Stomach smooth muscle (tissue), 2 donors: ENCODE measurements at regions not wholly inside any gene's neighbourhood (a gene's known extent, or its start where the extent isn't known, plus 50 kb on each side); places are given as distances from the start of the nearest gene placed in this dataset.

Source experiments
- H3K27ac ChIP-seq: one replicate; pipeline ENCODE4 v1.7.0; 2013; ENCODE audit warnings: mild to moderate bottlenecking, low read length, inconsistent platforms
- H3K27me3 ChIP-seq, 2 donors: one replicate each; pipeline ENCODE4 v1.7.0; 2013; ENCODE audit warnings: low read length in 2 of 2; ENCODE audit not compliant: insufficient read depth in 2 of 2, control insufficient read depth in 1 of 2
- H3K36me3 ChIP-seq, 2 donors: one replicate each; pipeline ENCODE4 v1.7.0; 2013; ENCODE audit warnings: low read length in 2 of 2; ENCODE audit not compliant: control insufficient read depth in 2 of 2, insufficient read depth in 2 of 2
- H3K4me1 ChIP-seq: one replicate; pipeline ENCODE4 v1.7.0; 2013; ENCODE audit warnings: low read length; ENCODE audit not compliant: control insufficient read depth, insufficient read depth
- H3K4me3 ChIP-seq, 2 donors: one replicate each; pipeline ENCODE4 v1.7.0; 2013; ENCODE audit warnings: low read length in 2 of 2
- H3K9ac ChIP-seq, 2 donors: one replicate each; pipeline ENCODE4 v1.7.0; 2013; ENCODE audit warnings: low read length in 2 of 2, mild to moderate bottlenecking in 1 of 2
- H3K9me3 ChIP-seq, 2 donors: one replicate each; pipeline ENCODE4 v1.7.0; 2013; ENCODE audit warnings: low read length in 2 of 2; ENCODE audit not compliant: control insufficient read depth in 2 of 2
- donor health status: healthy.
- donor health status: Pancreatic carcinoma.

GRCh38 chr2:16332681-16333557, 332.7 kb downstream of the CYRIA start:
- H3K9me3 ChIP-seq: no peaks in the 10 kb centered on the region
- no peaks in the 10 kb centered on the region for H3K4me1 ChIP-seq
- H3K36me3 ChIP-seq: no peaks in the 10 kb centered on the region
- peaks cover 0 to 5% of the 10 kb centered on the region in 2 donors for H3K27me3 ChIP-seq
- H3K27ac ChIP-seq: no peak overlapping the region
- no peak overlapping the region for H3K9ac ChIP-seq
- no peak overlapping the region for H3K4me3 ChIP-seq

- no peak overlapping the region for H3K4me3 ChIP-seq
- H3K9me3 ChIP-seq: no peaks in the 10 kb centered on the region
- no peak overlapping the region for H3K9ac ChIP-seq
- H3K4me1 ChIP-seq: no peaks in the 10 kb centered on the region
- peaks cover 0 to 4% of the 10 kb centered on the region in 2 donors for H3K27me3 ChIP-seq
- no peaks in the 10 kb centered on the region for H3K36me3 ChIP-seq
- H3K27ac ChIP-seq: no peak overlapping the region
These were observed 333.9 kb downstream of the CYRIA start for GRCh38 chr2:16331772-16332171.

GRCh38 chr2:16330982-16331381, 334.7 kb downstream of the CYRIA start:
- Histone ChIP-seq H3K4me1 (no peaks in the 10 kb centered on the region), H3K27ac (no peak overlapping the region), H3K9ac (no peak overlapping the region), H3K36me3 (no peaks in the 10 kb centered on the region), H3K27me3 (no peaks in the 10 kb centered on the region), H3K9me3 (no peaks in the 10 kb centered on the region), H3K4me3 (no peak overlapping the region)

GRCh38 chr2:16330571-16330970, 335.1 kb downstream of the CYRIA start:
- no peak overlapping the region for H3K9ac ChIP-seq
- no peaks in the 10 kb centered on the region for H3K36me3 ChIP-seq
- no peaks in the 10 kb centered on the region for H3K4me1 ChIP-seq
- no peaks in the 10 kb centered on the region for H3K27me3 ChIP-seq
- H3K4me3 ChIP-seq: no peak overlapping the region
- no peak overlapping the region for H3K27ac ChIP-seq
- H3K9me3 ChIP-seq: no peaks in the 10 kb centered on the region

GRCh38 chr2:16330012-16330411, 335.6 kb downstream of the CYRIA start:
- H3K4me1 ChIP-seq: no peaks in the 10 kb centered on the region
- H3K9me3 ChIP-seq: no peaks in the 10 kb centered on the region
- H3K4me3 ChIP-seq: no peak overlapping the region
- H3K36me3 ChIP-seq: no peaks in the 10 kb centered on the region
- no peaks in the 10 kb centered on the region for H3K27me3 ChIP-seq
- no peak overlapping the region for H3K27ac ChIP-seq
- no peak overlapping the region for H3K9ac ChIP-seq

- Histone ChIP-seq H3K27ac (no peak overlapping the region), H3K27me3 (no peaks in the 10 kb centered on the region), H3K36me3 (no peaks in the 10 kb centered on the region), H3K4me1 (no peaks in the 10 kb centered on the region), H3K9ac (no peak overlapping the region), H3K4me3 (no peak overlapping the region), H3K9me3 (no peaks in the 10 kb centered on the region)
These were observed 336.2 kb downstream of the CYRIA start for GRCh38 chr2:16329421-16329820.

GRCh38 chr2:16328521-16329190, 337.0 kb downstream of the CYRIA start:
- Histone ChIP-seq H3K27ac (no peak overlapping the region), H3K9ac (no peak overlapping the region), H3K36me3 (no peaks in the 10 kb centered on the region), H3K27me3 (no peaks in the 10 kb centered on the region), H3K9me3 (no peaks in the 10 kb centered on the region), H3K4me3 (no peak overlapping the region), H3K4me1 (no peaks in the 10 kb centered on the region)

- no peaks in the 10 kb centered on the region for H3K36me3 ChIP-seq
- H3K4me3 ChIP-seq: no peak overlapping the region
- no peaks in the 10 kb centered on the region for H3K4me1 ChIP-seq
- no peak overlapping the region for H3K9ac ChIP-seq
- H3K9me3 ChIP-seq: no peaks in the 10 kb centered on the region
- no peaks in the 10 kb centered on the region for H3K27me3 ChIP-seq
- H3K27ac ChIP-seq: no peak overlapping the region
These were observed 338.3 kb downstream of the CYRIA start for GRCh38 chr2:16327326-16327725.

GRCh38 chr2:16326711-16327300, 338.8 kb downstream of the CYRIA start:
- no peak overlapping the region for H3K27ac ChIP-seq
- no peak overlapping the region for H3K9ac ChIP-seq
- no peaks in the 10 kb centered on the region for H3K9me3 ChIP-seq
- H3K4me1 ChIP-seq: no peaks in the 10 kb centered on the region
- H3K4me3 ChIP-seq: no peak overlapping the region
- no peaks in the 10 kb centered on the region for H3K36me3 ChIP-seq
- no peaks in the 10 kb centered on the region for H3K27me3 ChIP-seq

- H3K9ac ChIP-seq: no peak overlapping the region
- no peak overlapping the region for H3K27ac ChIP-seq
- no peaks in the 10 kb centered on the region for H3K9me3 ChIP-seq
- H3K4me1 ChIP-seq: no peaks in the 10 kb centered on the region
- no peaks in the 10 kb centered on the region for H3K27me3 ChIP-seq
- H3K36me3 ChIP-seq: no peaks in the 10 kb centered on the region
- no peak overlapping the region for H3K4me3 ChIP-seq
These were observed 339.6 kb downstream of the CYRIA start for GRCh38 chr2:16325976-16326510.
